SKM-1 treated with dmso at 0.1 percent for 144 hours (cell line): ENCODE measurements at regions not wholly inside any gene's neighbourhood (a gene's known extent, or its start where the extent isn't known, plus 50 kb on each side); places are given as distances from the start of the nearest gene placed in this dataset.

Source experiments
- DNase-seq: peaks from one replicate; lab custom pipeline; 2025; ENCODE audit not compliant: unreplicated experiment; lab: John Stamatoyannopoulos, UW

- DNase-seq, result no peak
Measured at GRCh38 chr18:38470421-38470820, 904.8 kb upstream of the CELF4 start.

GRCh38 chr18:38466426-38466825, 900.8 kb upstream of the CELF4 start:
- DNase-seq, result no peak

GRCh38 chr18:38464024-38464423, 898.4 kb upstream of the CELF4 start:
- DNase-seq, result no peak

DNA sequence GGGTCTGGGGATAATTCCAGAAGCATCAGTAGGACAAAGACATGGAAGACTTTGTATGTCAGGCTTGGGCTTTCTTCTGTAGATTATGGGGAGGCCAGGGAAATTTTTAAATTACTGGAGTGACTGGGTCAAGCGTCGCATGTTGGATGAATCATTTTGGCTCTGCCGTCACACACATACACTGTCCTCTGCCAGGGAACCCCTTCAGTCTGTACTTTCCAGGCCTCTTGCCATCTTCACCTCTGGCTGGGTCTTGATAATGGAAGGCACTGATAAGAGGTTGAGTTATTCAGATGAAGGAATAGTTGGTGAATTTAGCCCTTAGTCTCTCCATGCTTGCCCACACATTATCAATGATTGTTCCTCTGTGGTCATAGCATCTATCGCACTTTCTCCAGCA, 895.1 kb upstream of the CELF4 start:
- DNase-seq, result no peak

DNA sequence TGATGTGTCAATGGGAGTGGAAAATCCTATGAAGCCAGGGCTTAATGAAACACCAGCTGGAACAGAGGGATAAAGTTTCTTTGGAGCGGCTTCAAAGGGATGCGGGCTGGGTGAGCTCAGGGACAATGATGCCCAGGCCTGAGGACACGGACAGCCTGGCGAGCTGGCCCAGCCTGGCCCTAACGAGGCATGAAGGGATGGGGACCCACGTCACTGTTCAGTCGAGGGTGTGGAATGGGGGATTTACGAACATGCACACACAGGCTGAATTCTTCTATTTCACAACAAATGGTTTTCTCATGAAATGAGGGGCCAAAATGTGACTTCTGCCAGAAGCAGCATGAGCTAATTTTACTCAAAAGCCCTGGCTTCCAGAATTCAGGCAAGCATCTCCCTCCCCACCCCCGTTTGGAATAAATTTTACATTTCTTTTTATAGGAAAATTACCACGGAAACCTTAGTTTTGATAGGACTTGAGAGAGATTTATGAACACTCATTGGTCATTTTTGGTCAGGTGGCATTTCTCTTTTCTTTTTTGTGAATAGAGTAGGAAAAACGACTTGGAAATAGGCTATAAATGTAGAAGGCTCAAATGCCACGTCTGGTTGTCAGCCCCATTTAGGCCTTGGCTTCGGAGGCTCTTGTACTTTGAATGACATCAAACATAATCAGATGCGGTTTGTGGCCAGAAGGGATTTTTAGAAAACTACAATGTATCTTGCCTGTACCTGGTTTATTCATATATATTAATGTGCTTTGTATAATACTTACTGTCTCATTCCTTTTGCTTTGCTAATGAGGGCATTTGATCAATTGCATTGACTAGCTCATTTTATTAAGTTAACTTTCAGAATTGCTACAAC, 893.8 kb upstream of the CELF4 start:
- no peak for DNase-seq

GRCh38 chr18:38458698-38459097, 893.1 kb upstream of the CELF4 start:
- DNase-seq, result no peak

GRCh38 chr18:38456253-38456652, 890.7 kb upstream of the CELF4 start:
- no peak for DNase-seq

DNA sequence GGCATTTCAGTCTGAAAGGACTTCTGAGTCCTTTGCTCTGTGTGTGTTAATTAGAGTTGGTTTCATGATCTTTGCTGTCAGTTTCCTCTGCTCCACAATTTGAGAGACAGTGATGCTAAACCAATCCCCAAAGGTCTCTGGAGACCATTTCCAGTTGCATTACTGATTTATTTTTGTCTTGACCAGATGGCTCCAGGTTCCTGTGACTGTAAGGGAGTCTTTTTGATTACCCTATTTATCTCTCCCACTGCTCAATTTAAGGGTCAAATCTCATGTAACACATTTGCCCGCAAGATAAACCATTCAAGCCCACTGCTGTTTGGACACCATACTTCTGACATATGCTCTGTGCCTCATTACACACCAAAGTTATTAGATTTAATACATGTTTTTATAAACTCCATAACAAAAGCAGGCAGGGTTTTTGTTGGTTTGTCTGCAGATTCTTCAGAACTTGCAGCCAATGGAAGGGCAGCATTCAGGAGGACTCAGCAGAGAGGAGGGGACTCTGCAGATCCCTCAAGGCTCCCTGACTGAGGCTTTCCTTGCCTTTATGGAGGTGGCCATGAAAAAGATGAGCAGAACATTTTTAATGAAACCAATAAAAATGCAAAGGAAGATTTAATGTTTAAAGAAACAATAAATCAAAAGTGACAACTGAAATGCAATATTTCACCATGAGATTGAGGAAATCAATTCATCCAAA, 889.3 kb upstream of the CELF4 start:
- DNase-seq, result no peak

GRCh38 chr18:38453880-38454279, 888.3 kb upstream of the CELF4 start:
- DNase-seq, result no peak

DNA sequence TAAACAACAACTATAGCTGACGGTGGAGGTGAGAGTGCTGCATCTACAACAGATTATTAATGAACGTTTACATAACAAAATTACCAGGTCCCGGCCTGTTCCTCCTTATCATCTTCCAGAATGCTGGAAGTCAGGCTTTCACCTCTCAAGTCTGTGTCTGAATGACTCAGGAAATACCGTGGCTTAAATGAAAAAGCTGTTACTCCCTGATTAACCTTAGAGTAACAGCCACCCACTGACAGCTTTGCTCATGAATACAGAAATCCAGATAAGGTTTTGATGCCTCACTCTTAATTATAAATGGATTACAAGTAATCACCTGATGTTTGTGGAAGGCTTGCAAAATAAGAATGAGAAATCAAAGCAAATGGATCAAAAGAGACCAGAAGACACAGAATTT, 885.3 kb upstream of the CELF4 start:
- no peak for DNase-seq

GRCh38 chr18:38445804-38446145, 880.2 kb upstream of the CELF4 start:
- no peak for DNase-seq

- no peak for DNase-seq
Measured at GRCh38 chr18:38444971-38445803, 879.6 kb upstream of the CELF4 start.

GRCh38 chr18:38427736-38428135, 862.1 kb upstream of the CELF4 start:
- DNase-seq, result no peak

DNA sequence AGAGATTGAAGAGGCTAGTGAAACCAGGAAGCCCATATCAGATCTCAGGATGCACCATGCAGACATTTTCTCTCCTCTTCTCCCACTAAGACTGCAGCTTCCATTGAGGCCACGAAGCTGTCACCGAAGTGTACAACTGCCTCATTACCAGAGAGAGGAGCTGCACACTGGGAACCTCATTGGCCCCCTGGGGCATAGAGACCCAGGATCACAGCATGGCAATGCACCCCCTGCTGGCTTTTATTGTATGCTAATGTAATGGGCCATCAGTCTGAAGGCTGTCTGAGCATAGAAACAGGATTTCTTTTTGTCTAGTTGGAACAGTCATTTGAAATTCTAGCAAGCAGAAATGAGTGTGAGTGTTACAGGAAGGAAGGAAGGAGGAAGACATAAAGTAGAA, 861.6 kb upstream of the CELF4 start:
- DNase-seq, result no peak

- no peak for DNase-seq
Measured at GRCh38 chr18:38421872-38422615, 856.4 kb upstream of the CELF4 start.

DNA sequence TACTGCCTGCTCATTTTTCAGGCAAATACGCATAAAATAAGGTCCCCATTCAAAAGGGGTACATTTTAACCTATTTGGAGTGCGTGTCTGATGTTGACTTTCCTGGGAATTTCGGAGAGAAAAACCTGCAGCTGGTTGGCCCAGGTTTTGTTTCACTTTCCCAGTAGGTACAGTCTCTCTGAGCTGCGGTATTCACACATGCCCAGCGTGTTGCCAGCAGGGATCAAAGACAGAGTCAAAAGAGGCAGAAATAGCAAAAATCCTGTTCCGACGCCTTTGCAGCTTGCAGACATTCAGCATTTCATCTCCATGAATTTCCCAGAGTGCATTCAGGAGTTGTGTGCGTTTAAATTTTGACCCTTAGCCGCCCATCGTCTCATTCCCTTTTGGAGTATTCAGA, 855.4 kb upstream of the CELF4 start:
- no peak for DNase-seq

DNA sequence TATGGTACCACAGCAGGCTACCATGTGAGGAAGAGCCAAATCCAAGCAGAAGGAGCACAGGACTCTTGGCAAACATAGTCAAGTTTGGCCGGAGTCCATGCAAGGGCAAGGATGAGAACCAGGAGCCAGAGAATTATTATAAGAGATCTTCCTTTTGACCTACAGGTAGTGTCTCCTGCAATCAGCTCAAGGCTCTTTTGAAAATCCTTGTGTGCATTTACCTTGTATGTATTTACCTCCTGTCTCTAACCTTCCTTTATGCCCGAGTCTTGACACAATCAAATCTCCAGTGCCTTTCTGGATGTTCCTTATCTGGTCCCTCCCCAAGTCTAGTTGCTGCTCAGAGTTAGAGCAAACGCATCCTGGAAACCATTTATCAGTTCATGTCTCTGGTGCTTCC, 855.0 kb upstream of the CELF4 start:
- no peak for DNase-seq

- DNase-seq, result no peak
Measured at GRCh38 chr18:38415811-38416210, 850.2 kb upstream of the CELF4 start.

DNA sequence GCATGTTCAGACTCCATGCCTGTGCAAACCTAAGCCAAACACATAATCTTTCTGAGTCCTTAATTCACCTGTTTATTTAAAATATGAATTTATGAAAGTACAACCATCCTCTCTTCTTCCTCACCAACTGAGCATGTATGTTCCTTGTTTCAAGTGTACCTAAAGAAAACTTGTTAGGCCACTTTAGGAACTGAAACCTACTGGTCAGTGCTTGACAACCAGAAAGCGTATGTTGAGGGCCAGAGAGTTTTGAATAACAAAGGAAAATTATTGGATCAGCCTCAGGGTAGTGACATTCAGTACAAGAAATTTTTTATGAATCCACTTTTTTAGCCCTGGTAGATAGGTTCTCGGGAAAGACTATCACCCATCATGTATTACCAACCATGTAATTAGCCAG, 847.6 kb upstream of the CELF4 start:
- DNase-seq, result no peak

DNA sequence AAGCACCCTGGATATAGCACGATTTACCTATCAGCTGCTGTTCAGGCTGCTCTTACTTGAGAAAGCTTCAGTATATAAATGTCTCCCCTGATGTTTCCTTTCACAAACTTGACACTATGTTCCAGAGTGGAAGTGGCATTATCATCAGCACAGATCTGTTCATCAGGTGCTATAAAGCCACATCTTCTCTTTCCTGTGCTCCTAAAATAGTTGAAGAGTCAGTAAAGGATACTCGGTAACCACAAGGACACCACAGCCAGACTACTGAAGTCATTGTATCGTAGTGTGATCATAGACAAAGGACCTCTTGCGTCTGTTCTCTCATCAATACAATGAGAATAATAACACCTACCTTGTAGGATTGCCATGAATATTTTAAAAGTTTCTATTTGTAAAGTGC, 841.0 kb upstream of the CELF4 start:
- DNase-seq, result no peak

GRCh38 chr18:38402509-38402908, 836.9 kb upstream of the CELF4 start:
- DNase-seq, result no peak
